Thyroid gland (tissue), 4 donors: ENCODE measurements at regions not wholly inside any gene's neighbourhood (a gene's known extent, or its start where the extent isn't known, plus 50 kb on each side); places are given as distances from the start of the nearest gene placed in this dataset.

ENCODE experiments used
- CTCF ChIP-seq, 6 experiments: fragments of 200-600 bp in 3 of 6; fragments of 450-650 bp in 3 of 6; sonication (generic) in 3 of 6; IDR thresholded peaks; one replicate each; pipeline ENCODE4 v1.5.1; 2016 to 2019; ENCODE audit warnings: antibody characterized with exemption in 6 of 6, mild to moderate bottlenecking in 2 of 6, inconsistent platforms in 1 of 6, moderate library complexity in 1 of 6
- POLR2A ChIP-seq, 2 donors: fragments of 450-650 bp; IDR thresholded peaks; one replicate each; pipeline ENCODE4 v1.6.1; 2017; ENCODE audit warnings: antibody characterized with exemption in 2 of 2, mild to moderate bottlenecking in 2 of 2, moderate library complexity in 1 of 2

GRCh38 chr2:82282111-82282882 lies 1977.7 kb upstream of the LRRTM1 start:
- TF ChIP-seq CTCF (IDR thresholded peaks at IDR 0.05): no peak
- TF ChIP-seq POLR2A (IDR thresholded peaks at IDR 0.05): no peak
